Left hindlimb (tissue), 1 donor: ENCODE measurements at regions not wholly inside any gene's neighbourhood (a gene's known extent, or its start where the extent isn't known, plus 50 kb on each side); places are given as distances from the start of the nearest gene placed in this dataset.
A peak's percentile ranks its signal among the peaks of the same experiment; 100 is the strongest.

Experiments
- DNase-seq: peaks from one replicate; pipeline ENCODE4 v3.0.0-alpha.2; 2018

DNA sequence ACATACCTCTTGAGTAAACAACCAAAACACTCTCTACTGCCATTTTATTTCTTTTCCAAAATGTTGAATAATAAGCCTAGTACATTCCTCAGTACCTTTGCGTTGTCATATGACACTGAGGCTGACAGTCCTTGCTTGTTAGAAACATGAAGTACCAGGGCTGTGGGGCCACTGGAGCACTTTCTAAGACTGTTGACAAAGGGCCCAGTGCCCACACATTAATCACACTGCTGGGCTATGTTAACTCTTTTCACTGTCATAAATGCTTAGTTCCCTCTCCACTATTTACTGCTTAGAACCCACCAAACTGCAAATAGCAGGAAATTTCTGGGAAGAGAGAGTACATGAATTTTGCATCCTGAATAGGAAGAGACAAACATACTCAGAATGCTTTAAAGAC is 57.1 kb downstream of the FAM47B start:
- no peak for DNase-seq

DNA sequence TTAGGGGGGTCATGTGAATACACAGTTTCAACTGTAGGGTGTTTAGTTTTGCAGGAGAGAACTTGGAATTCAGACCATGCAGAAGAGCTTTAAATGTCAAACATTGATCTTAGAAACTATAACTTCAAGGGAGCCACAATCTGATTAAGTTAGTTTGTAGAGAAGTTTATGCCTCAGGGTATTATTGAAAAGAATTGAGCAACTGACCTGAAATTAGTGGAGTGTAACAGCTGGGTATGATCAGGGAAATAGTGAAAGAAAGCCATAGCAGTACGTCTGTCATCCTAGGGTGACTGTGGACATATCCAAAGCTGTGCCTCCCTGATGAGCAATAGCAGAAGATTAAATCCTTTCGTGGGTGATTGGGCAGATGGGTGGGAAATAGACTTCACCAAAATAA is 63.8 kb downstream of the FAM47B start:
- DNase-seq: no peak

- DNase-seq: no peak
Observed at GRCh38 chrX:35015621-35016020, 73.0 kb downstream of the FAM47B start.

GRCh38 chrX:35016051-35016450 is 73.5 kb downstream of the FAM47B start:
- no peak for DNase-seq

- no peak for DNase-seq
Observed at GRCh38 chrX:35017284-35017683, 74.7 kb downstream of the FAM47B start.

GRCh38 chrX:35023683-35024082 is 81.1 kb downstream of the FAM47B start:
- no peak for DNase-seq

- DNase-seq: no peak
Observed at GRCh38 chrX:35025820-35026219, 83.2 kb downstream of the FAM47B start.

DNA sequence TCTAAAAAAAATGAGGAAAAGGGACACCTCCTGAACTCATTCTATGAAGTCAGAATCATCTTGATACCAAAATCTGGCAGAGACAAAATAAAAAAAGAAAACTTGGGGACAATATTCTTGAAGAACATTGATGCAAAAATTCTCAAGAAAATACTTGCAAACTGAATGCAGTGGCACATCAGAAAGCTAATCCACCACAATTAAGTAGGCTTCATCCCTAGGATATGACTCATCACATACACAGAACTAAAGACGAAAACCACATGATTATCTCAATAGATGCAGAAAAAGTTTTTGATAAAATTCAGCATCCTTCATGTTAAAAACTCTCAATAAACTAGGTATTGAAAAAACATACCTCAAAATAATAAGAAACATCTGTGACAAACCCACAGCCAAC is 98.3 kb downstream of the FAM47B start:
- DNase-seq: no peak

DNA sequence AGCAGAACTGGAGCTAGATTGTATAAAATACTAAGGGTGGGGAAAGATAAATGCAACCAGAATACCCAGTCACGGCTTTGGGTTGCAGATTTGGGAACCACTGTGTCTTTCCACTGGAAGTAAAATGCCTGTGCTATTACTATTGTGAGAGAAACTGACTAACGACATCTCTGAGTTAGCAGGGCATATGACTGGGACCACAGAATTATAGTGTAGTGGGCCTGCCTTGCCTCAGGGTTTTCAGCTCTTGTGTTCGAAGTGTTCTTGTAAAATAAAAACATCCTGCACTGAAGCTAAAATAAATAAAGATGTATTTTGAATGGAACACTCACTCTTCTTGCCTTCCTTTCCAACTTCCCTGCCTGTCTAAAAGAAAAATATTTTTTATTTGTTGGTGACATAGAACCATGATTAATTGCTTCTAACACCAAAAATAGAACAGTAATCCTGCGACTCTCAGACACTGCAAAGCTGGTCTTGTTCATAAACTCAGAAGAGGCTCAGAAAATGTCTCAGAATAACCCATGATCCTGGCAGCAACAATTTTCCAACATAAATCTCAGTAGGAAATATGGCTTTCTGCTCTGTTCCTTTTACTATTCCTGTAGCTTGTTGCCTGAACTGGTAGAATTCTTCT is 104.2 kb downstream of the FAM47B start:
- no peak for DNase-seq

GRCh38 chrX:35076061-35076460 is 133.5 kb downstream of the FAM47B start:
- no peak for DNase-seq

GRCh38 chrX:35090801-35091200 is 148.2 kb downstream of the FAM47B start:
- no peak for DNase-seq

- DNase-seq: no peak
Observed at GRCh38 chrX:35098419-35098818, 155.8 kb downstream of the FAM47B start.

- no peak for DNase-seq
Observed at GRCh38 chrX:35101901-35102300, 159.3 kb downstream of the FAM47B start.

DNA sequence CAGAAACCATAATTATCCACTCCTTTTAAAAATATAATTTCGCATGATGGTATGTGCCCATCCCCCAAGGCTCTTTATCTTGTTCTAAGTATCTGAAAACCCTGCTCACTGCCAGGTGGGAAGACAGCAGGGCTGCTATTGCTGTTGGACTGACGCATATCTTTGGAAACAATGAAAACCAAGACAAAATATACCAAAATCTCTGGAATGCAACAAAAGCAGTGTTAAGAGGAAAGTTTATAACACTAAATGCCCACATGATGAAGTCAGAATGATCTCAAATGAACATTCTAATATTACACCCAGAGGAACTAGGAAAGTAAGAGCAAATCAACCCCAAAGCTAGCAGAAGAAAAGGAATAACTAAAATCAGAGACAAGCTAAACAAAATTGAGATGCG is 162.0 kb downstream of the FAM47B start:
- no peak for DNase-seq

GRCh38 chrX:35115205-35115604 is 172.6 kb downstream of the FAM47B start:
- DNase-seq: no peak

DNA sequence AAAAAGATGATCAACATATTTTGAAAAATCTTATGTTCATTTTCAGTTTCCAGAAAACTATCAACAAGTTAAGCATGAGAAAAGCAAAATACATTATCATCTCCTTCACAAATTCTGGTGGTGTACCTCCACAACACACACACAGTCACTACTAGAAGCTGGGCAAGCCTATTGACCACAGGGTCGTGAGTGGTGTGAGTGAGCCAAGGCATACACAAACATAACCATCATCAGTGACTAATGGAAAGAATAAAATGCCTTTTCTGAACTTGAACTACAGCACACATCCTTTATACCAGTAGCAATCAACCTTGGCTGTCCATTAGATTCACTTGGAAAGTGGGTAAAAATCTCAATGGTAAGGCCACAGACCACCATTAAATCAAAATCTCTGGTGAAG is 180.2 kb downstream of the FAM47B start:
- no peak for DNase-seq

DNA sequence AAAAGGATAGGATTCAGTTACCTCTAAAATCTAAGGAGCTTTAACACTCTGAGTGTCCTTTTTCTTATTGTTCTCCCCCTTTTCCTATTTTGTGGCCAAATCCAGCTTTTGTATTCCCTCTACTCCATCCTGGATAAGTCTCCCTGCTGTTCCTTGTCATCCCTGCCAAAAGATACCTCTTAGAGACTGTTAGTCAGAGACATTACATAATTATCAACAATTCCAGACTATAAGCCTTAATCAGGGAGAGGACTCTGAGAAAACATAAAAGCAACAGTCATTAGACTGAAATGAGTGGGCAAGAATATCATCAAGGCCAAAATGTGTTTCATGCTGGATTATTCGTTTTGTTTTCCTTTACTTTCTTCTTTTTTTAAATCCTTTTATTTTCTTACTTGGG is 206.9 kb downstream of the FAM47B start:
- DNase-seq: no peak

DNA sequence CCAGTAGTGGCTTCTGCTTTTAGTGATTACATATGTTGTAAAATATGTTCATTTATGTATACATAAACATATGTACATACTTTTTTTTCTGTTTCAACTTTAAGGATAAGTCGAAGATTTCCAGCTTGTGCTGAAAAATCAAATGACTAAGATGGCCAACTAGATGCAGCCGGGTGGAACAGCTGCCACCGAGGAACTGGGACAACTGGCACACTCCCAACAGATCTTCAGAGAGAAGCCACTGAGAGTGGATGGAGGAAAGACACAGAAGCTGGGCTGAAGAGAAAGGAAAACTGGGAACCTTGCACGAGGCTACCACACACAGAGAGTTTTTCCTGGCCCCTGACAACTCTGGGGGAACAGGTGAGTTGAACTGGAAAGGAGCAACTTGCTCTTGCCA is 207.5 kb downstream of the FAM47B start:
- DNase-seq: no peak

DNA sequence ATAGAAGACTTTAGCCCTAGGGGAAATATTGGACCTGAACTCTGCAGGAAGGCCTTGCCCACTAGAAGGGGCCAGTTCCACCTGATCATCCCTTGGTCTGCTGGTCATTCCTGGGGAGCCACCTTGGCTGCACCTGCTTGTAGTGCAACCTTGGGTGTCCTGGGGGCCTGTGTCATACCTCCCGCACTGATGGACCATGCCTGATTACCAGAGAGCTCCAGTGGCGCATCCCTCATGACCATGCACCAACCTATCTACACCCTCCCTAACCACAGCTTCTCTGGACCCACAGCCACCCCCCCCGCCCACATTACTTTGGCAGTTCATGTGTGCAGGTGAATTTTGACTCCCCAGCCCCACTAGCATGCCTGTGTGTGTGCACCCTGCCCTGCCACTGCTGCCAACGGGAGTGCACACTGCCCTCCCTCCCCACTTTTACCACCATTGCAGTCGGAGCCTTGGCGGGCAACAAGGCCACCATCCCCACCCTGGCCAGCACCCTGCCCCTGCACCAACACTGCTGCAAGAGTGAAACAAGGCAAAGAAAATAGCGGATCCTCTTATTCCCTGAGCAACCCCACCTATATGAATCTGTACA is 208.1 kb downstream of the FAM47B start:
- no peak for DNase-seq

DNA sequence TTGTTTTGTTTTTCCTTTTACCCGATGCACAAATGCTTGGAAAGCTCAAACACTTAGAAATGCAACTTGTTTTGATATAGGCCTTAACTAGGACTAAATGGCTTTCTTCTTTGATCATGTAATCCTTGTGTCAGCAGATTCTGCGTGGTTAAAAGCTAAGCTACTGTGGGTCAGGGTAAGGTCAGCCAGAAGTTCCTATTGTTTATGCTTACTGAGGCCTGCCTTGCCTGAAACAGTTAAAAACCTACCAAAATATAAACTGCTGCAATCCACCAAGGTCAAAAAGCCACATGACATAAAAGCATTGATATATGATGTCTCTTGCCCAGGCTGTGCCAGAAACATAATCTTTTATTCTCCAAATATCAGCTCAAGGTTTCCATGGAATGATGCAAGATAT is 223.4 kb downstream of the FAM47B start:
- peak; percentile 5 for DNase-seq
